ENCODE measurements at regions not wholly inside any gene's neighbourhood (a gene's known extent, or its start where the extent isn't known, plus 50 kb on each side); places are given as distances from the start of the nearest gene placed in this dataset.

DNA sequence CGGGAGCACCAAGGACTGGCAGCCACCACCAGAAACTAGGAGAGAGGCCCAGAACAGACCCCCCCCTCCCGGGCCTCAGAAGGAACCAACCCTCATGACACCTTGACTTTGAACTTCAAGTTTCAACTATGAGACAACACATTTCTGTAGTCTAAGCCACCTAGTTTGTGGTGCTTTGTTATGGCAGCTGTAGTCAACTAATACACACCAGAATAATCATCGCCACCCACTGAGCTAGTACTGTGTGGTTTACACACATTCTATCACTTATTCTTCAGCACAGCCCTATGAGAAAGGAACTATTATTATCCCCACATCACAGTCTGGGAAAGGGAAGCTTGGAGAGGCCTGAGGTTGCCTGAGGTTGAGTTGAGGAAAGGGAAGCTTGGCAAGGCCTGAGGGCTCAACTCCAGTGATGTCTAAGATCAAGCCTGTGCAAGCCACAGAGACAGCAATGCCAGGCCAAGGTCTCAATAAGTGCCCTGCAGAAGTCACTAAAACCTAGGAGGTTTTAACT, 126.6 kb downstream of the FHDC1 start:
- H3K9me3 Mint-ChIP-seq (ENCODE audit: unreplicated experiment): no peaks in the 10 kb centered on the region
- no peak overlapping the region for H3K27ac Mint-ChIP-seq (ENCODE audit: unreplicated experiment)
- DNase-seq (ENCODE audit: extremely low spot score, unreplicated experiment): no peak
- no peak overlapping the region for H3K4me3 Mint-ChIP-seq (ENCODE audit: unreplicated experiment)
- no peaks in the 10 kb centered on the region for H3K36me3 Mint-ChIP-seq (ENCODE audit: unreplicated experiment)
- peaks cover 13% of the 10 kb centered on the region for H3K27me3 Mint-ChIP-seq (ENCODE audit: unreplicated experiment)
- TF ChIP-seq, protein P1, sequence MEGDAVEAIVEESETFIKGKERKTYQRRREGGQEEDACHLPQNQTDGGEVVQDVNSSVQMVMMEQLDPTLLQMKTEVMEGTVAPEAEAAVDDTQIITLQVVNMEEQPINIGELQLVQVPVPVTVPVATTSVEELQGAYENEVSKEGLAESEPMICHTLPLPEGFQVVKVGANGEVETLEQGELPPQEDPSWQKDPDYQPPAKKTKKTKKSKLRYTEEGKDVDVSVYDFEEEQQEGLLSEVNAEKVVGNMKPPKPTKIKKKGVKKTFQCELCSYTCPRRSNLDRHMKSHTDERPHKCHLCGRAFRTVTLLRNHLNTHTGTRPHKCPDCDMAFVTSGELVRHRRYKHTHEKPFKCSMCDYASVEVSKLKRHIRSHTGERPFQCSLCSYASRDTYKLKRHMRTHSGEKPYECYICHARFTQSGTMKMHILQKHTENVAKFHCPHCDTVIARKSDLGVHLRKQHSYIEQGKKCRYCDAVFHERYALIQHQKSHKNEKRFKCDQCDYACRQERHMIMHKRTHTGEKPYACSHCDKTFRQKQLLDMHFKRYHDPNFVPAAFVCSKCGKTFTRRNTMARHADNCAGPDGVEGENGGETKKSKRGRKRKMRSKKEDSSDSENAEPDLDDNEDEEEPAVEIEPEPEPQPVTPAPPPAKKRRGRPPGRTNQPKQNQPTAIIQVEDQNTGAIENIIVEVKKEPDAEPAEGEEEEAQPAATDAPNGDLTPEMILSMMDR (IDR thresholded peaks at IDR 0.05): no peak
- H3K4me1 Mint-ChIP-seq (ENCODE audit: unreplicated experiment): peaks cover 6% of the 10 kb centered on the region

DNA sequence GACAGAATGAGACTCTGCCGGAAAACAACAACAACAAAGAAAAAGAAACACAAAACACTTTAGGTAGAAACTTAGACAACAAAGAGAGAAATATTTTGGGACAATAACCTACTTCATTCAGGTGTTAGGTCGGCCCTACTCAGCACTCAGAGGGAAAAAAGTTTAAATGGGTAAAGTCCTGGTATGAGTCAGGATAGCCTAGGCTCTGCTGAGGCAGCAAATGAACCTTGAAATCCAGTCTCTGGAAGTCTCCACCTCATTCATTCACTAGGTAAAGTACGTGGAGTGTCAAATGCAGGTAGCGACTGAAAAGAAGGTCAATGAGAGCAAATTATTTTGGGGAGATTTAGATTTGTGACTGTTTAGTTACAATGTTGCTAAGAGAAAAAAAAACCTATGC, 127.4 kb downstream of the FHDC1 start:
- no peaks in the 10 kb centered on the region for H3K9me3 Mint-ChIP-seq (ENCODE audit: unreplicated experiment)
- H3K27ac Mint-ChIP-seq (ENCODE audit: unreplicated experiment): no peak overlapping the region
- peaks cover 9% of the 10 kb centered on the region for H3K4me1 Mint-ChIP-seq (ENCODE audit: unreplicated experiment)

DNA sequence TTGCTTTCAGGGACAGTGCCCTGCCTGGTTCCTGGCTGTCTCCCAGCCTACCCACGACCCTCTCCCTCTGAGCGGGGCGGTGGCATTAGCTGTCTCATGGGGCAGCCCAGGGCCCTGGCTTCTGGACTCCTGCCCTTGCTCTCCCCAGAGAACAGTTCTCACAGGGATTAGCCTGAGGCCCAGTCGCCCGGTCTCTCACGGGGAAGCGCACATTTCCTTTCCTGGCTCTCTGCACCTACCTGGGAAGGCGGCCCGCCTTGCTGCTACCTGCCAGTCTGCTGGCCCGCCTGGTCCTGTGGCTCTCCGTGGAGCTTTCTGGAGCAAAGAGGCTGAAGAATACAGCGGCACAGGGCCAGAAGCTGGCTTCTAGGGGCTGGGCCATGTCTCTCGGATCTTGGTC, 128.4 kb downstream of the FHDC1 start:
- TF ChIP-seq, protein P1 (IDR thresholded peaks at IDR 0.05): no peak
- no peak overlapping the region for H3K4me3 Mint-ChIP-seq (ENCODE audit: unreplicated experiment)
- peaks cover 9% of the 10 kb centered on the region for H3K4me1 Mint-ChIP-seq (ENCODE audit: unreplicated experiment)

More for the DNA sequence above, 127.4 kb downstream of the FHDC1 start:
- H3K27me3 Mint-ChIP-seq (ENCODE audit: unreplicated experiment): peaks cover 7% of the 10 kb centered on the region
- no peak for DNase-seq (ENCODE audit: extremely low spot score, unreplicated experiment)
- H3K4me3 Mint-ChIP-seq (ENCODE audit: unreplicated experiment): no peak overlapping the region
- H3K36me3 Mint-ChIP-seq (ENCODE audit: unreplicated experiment): no peaks in the 10 kb centered on the region
- TF ChIP-seq, protein P1 (IDR thresholded peaks at IDR 0.05): no peak

DNA sequence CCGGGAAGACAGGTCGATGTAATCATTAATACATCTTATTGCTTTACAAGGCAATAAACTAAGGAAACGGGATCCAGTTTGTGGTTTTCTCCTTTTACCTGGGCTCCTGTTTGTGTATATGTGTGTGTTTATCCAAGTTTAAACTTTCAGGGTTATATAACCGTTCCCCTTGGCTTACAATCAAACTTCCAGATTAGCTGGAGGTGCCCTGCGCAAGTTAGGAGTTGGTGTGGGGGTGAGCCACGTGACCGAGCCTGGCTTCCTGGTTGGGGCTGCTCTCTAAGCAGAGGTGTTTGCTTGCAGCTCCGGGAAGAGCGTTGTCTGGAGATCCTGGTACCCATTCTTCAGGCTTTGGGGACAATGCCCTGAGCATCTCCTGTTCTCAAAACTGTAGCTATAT, 129.2 kb downstream of the FHDC1 start:
- Mint-ChIP-seq H3K27ac (ENCODE audit: unreplicated experiment) (no peak overlapping the region), H3K9me3 (ENCODE audit: unreplicated experiment) (no peaks in the 10 kb centered on the region), H3K4me1 (ENCODE audit: unreplicated experiment) (peaks cover 9% of the 10 kb centered on the region), H3K4me3 (ENCODE audit: unreplicated experiment) (no peak overlapping the region), H3K27me3 (ENCODE audit: unreplicated experiment) (peaks cover under 1% of the 10 kb centered on the region), H3K36me3 (ENCODE audit: unreplicated experiment) (no peaks in the 10 kb centered on the region)
- no peak for DNase-seq (ENCODE audit: extremely low spot score, unreplicated experiment)
- TF ChIP-seq, protein P1 (IDR thresholded peaks at IDR 0.05): no peak

More for the DNA sequence above, 128.4 kb downstream of the FHDC1 start:
- no peak for DNase-seq (ENCODE audit: extremely low spot score, unreplicated experiment)
- Mint-ChIP-seq H3K9me3 (ENCODE audit: unreplicated experiment) (no peaks in the 10 kb centered on the region), H3K36me3 (ENCODE audit: unreplicated experiment) (no peaks in the 10 kb centered on the region), H3K27me3 (ENCODE audit: unreplicated experiment) (peaks cover 5% of the 10 kb centered on the region), H3K27ac (ENCODE audit: unreplicated experiment) (no peak overlapping the region)

DNA sequence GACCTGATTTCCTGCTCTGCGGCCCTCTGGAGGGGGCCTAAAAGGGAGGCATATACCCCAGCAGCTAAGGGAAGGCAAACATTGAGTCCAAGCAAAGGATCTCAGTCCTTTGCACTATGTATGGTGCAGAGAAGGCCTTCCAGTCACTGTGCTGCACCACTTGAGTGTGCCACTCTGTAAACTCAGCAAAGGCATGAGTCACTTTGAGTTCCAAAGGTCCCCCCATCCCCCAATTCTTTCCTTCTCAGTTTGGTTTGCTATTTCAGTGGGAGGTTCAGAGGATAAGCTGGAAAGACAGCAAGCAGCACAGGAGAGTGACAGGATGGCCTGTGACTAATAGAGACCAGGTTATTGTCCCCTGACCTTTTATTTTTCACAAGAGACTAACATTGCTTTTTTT, 131.3 kb downstream of the FHDC1 start:
- Mint-ChIP-seq H3K4me1 (ENCODE audit: unreplicated experiment) (peaks cover 9% of the 10 kb centered on the region), H3K27ac (ENCODE audit: unreplicated experiment) (no peak overlapping the region), H3K36me3 (ENCODE audit: unreplicated experiment) (no peaks in the 10 kb centered on the region), H3K27me3 (ENCODE audit: unreplicated experiment) (no peaks in the 10 kb centered on the region), H3K9me3 (ENCODE audit: unreplicated experiment) (no peaks in the 10 kb centered on the region), H3K4me3 (ENCODE audit: unreplicated experiment) (no peak overlapping the region)
- TF ChIP-seq, protein P1 (IDR thresholded peaks at IDR 0.05): no peak
- no peak for DNase-seq (ENCODE audit: extremely low spot score, unreplicated experiment)

Data from osteocyte (in vitro differentiated cells).